ENCODE measurements at regions not wholly inside any gene's neighbourhood (a gene's known extent, or its start where the extent isn't known, plus 50 kb on each side); places are given as distances from the start of the nearest gene placed in this dataset.

DNA sequence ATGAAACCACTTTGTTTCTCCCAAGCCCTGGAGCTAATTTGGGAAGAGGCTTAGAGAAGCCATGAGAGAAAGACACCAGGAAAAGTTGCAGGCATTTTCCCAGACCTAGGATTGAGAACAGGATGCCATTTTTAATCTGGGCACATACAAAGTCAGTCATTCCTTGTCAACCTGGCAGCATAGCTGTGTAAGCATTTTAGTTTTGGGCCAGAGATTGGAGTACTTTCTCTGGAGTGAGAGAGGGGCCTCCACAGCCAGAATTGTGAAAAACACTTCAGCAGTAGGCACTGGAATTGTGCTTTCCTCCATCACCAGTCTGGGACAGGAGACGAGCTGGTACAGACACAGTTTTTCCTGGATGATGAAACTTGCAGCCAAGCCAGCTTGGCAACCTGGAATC is 390.3 kb upstream of the DMAC1 start:
- TF ChIP-seq CTCF (IDR thresholded peaks at IDR 0.05), result no peak
- no peak for TF ChIP-seq POLR2A (IDR thresholded peaks at IDR 0.05)
- no peak for TF ChIP-seq POLR2AphosphoS5 (IDR thresholded peaks at IDR 0.05)
- TF ChIP-seq EP300 (IDR thresholded peaks at IDR 0.05), result no peak

All from gastroesophageal sphincter (tissue), 3 donors.